ENCODE measurements at regions not wholly inside any gene's neighbourhood (a gene's known extent, or its start where the extent isn't known, plus 50 kb on each side); places are given as distances from the start of the nearest gene placed in this dataset.
"Not testable (repeated sequence)": the region's sequence is repeated elsewhere in the genome, so short reads cannot be mapped to it uniquely, and the experiment has no call there.

- no peak for DNase-seq
These were observed 82.0 kb upstream of the HMGA2 start for GRCh38 chr12:65742018-65743010.

GRCh38 chr12:65744236-65744840 is 79.9 kb upstream of the HMGA2 start:
- DNase-seq: not testable (repeated sequence)

GRCh38 chr12:65747338-65747737 is 76.9 kb upstream of the HMGA2 start:
- DNase-seq: no peak

GRCh38 chr12:65748332-65748731 is 76.0 kb upstream of the HMGA2 start:
- DNase-seq: no peak

GRCh38 chr12:65754290-65754689 is 70.0 kb upstream of the HMGA2 start:
- DNase-seq: no peak

GRCh38 chr12:65754744-65755595 is 69.3 kb upstream of the HMGA2 start:
- DNase-seq: no peak

- DNase-seq: no peak
These were observed 68.7 kb upstream of the HMGA2 start for GRCh38 chr12:65755596-65755978.

GRCh38 chr12:65756267-65756666 is 68.0 kb upstream of the HMGA2 start:
- DNase-seq: no peak

- no peak for DNase-seq
These were observed 67.2 kb upstream of the HMGA2 start for GRCh38 chr12:65756956-65757511.

GRCh38 chr12:65758401-65758800 is 65.9 kb upstream of the HMGA2 start:
- DNase-seq: no peak

GRCh38 chr12:65759735-65760134 is 64.5 kb upstream of the HMGA2 start:
- DNase-seq: no peak

GRCh38 chr12:65761301-65761700 is 63.0 kb upstream of the HMGA2 start:
- no peak for DNase-seq

GRCh38 chr12:65764325-65764724 is 60.0 kb upstream of the HMGA2 start:
- DNase-seq: no peak

- DNase-seq: no peak
These were observed 58.9 kb upstream of the HMGA2 start for GRCh38 chr12:65765436-65765813.

- no peak for DNase-seq
These were observed 54.4 kb upstream of the HMGA2 start for GRCh38 chr12:65769880-65770279.

All from NCI-H2171 (cell line).